SIG-M5 (cell line): ENCODE measurements at regions not wholly inside any gene's neighbourhood (a gene's known extent, or its start where the extent isn't known, plus 50 kb on each side); places are given as distances from the start of the nearest gene placed in this dataset.

Experiments used
- DNase-seq: peaks from one replicate; lab custom pipeline; 2025; lab: John Stamatoyannopoulos, UW

- no peak for DNase-seq
Measured at GRCh38 chr18:45312555-45313126, 302.6 kb upstream of the SLC14A2 start.

GRCh38 chr18:45316127-45316526, 299.1 kb upstream of the SLC14A2 start:
- DNase-seq: no peak

- DNase-seq: no peak
Measured at GRCh38 chr18:45317948-45318640, 297.2 kb upstream of the SLC14A2 start.

- DNase-seq: no peak
Measured at GRCh38 chr18:45320724-45321123, 294.6 kb upstream of the SLC14A2 start.

- DNase-seq: no peak
Measured at GRCh38 chr18:45321520-45321919, 293.8 kb upstream of the SLC14A2 start.

GRCh38 chr18:45322343-45322742, 292.9 kb upstream of the SLC14A2 start:
- DNase-seq: no peak

- DNase-seq: no peak
Measured at GRCh38 chr18:45324101-45324494, 291.2 kb upstream of the SLC14A2 start.

- DNase-seq: no peak
Measured at GRCh38 chr18:45324495-45325113, 290.7 kb upstream of the SLC14A2 start.

- DNase-seq: no peak
Measured at GRCh38 chr18:45325778-45326177, 289.5 kb upstream of the SLC14A2 start.

GRCh38 chr18:45326505-45326904, 288.8 kb upstream of the SLC14A2 start:
- DNase-seq: no peak

- DNase-seq: no peak
Measured at GRCh38 chr18:45328296-45328695, 287.0 kb upstream of the SLC14A2 start.

GRCh38 chr18:45328811-45329210, 286.5 kb upstream of the SLC14A2 start:
- no peak for DNase-seq

- DNase-seq: no peak
Measured at GRCh38 chr18:45329316-45329715, 286.0 kb upstream of the SLC14A2 start.

GRCh38 chr18:45330170-45330594, 285.1 kb upstream of the SLC14A2 start:
- no peak for DNase-seq

GRCh38 chr18:45332871-45333270, 282.4 kb upstream of the SLC14A2 start:
- DNase-seq: no peak

GRCh38 chr18:45334191-45334590, 281.1 kb upstream of the SLC14A2 start:
- DNase-seq: no peak

GRCh38 chr18:45335282-45336043, 279.8 kb upstream of the SLC14A2 start:
- no peak for DNase-seq

- DNase-seq: no peak
Measured at GRCh38 chr18:45336448-45336847, 278.8 kb upstream of the SLC14A2 start.

- DNase-seq: no peak
Measured at GRCh38 chr18:45337477-45337876, 277.8 kb upstream of the SLC14A2 start.

- no peak for DNase-seq
Measured at GRCh38 chr18:45339810-45340550, 275.3 kb upstream of the SLC14A2 start.

GRCh38 chr18:45340884-45341283, 274.4 kb upstream of the SLC14A2 start:
- no peak for DNase-seq

- no peak for DNase-seq
Measured at GRCh38 chr18:45341454-45341853, 273.8 kb upstream of the SLC14A2 start.
